Naive B cell (primary cell): ENCODE measurements at regions not wholly inside any gene's neighbourhood (a gene's known extent, or its start where the extent isn't known, plus 50 kb on each side); places are given as distances from the start of the nearest gene placed in this dataset.

ENCODE experiments used
- ATAC-seq, 2 donors: fragments of 150-1000 bp; cut with Tn5 transposase; 2 replicates each; pipeline ENCODE4 v1.10.0; 2021; ENCODE audit warnings: low read depth in 2 of 2, mild to moderate bottlenecking in 2 of 2, moderate library complexity in 2 of 2
- DNase-seq: peaks from one replicate; pipeline ENCODE4 v3.0.0; 2022
- H3K27ac Mint-ChIP-seq, 6 donors: one replicate each; pipeline ENCODE4 v1.8.0; 2020 to 2022; ENCODE audit warnings: mild to moderate bottlenecking in 6 of 6, mixed read lengths in 6 of 6, moderate library complexity in 5 of 6, inconsistent platforms in 2 of 6
- H3K27me3 Mint-ChIP-seq, 3 donors: one replicate each; pipeline ENCODE4 v1.8.0; 2021 to 2022; ENCODE audit warnings: mixed read lengths in 3 of 3, mild to moderate bottlenecking in 1 of 3
- H3K36me3 Mint-ChIP-seq, 2 donors: one replicate each; pipeline ENCODE4 v1.8.0; 2020 to 2022; ENCODE audit warnings: mixed read lengths in 2 of 2, inconsistent platforms in 1 of 2, mild to moderate bottlenecking in 1 of 2
- H3K4me1 Mint-ChIP-seq, 3 donors: one replicate each; pipeline ENCODE4 v1.8.0; 2020 to 2022; ENCODE audit warnings: mixed read lengths in 3 of 3, inconsistent platforms in 1 of 3, mild to moderate bottlenecking in 1 of 3, moderate library complexity in 1 of 3
- H3K4me3 Mint-ChIP-seq, 8 donors: one replicate each; pipeline ENCODE4 v1.8.0; 2020 to 2022; ENCODE audit warnings: mild to moderate bottlenecking in 8 of 8, mixed read lengths in 8 of 8, moderate library complexity in 8 of 8, inconsistent platforms in 2 of 8
- H3K9me3 Mint-ChIP-seq, 7 donors: one replicate each; pipeline ENCODE4 v1.8.0; 2020 to 2022; ENCODE audit warnings: mixed read lengths in 7 of 7, mild to moderate bottlenecking in 5 of 7, inconsistent platforms in 2 of 7, moderate library complexity in 1 of 7

- ATAC-seq (no peak), DNase-seq (no peak)
- Mint-ChIP-seq H3K27ac (peak overlapping the region in 2 of 6 donors; percentile 29 to 69), H3K4me3 (no peak overlapping the region), H3K4me1 (peaks cover 12 to 15% (median 15%) of the 10 kb centered on the region in 3 donors), H3K9me3 (no peaks in the 10 kb centered on the region), H3K36me3 (no peaks in the 10 kb centered on the region), H3K27me3 (no peaks in the 10 kb centered on the region)
Observed at GRCh38 chr12:107435520-107435919, 250.1 kb upstream of the PWP1 start.

- Mint-ChIP-seq H3K9me3 (no peaks in the 10 kb centered on the region), H3K4me1 (peaks cover 13 to 15% (median 15%) of the 10 kb centered on the region in 3 donors), H3K36me3 (no peaks in the 10 kb centered on the region)
Observed at GRCh38 chr12:107436376-107436775, 249.2 kb upstream of the PWP1 start.

GRCh38 chr12:107436836-107437235 is 248.8 kb upstream of the PWP1 start:
- Mint-ChIP-seq H3K27me3 (no peaks in the 10 kb centered on the region), H3K4me1 (peaks cover 13 to 15% (median 15%) of the 10 kb centered on the region in 3 donors), H3K27ac (no peak overlapping the region), H3K36me3 (no peaks in the 10 kb centered on the region), H3K4me3 (no peak overlapping the region), H3K9me3 (no peaks in the 10 kb centered on the region)
- ATAC-seq (no peak), DNase-seq (no peak)

More at GRCh38 chr12:107436376-107436775, 249.2 kb upstream of the PWP1 start:
- no peak overlapping the region for H3K27ac Mint-ChIP-seq
- H3K4me3 Mint-ChIP-seq, result no peak overlapping the region
- DNase-seq, result no peak
- ATAC-seq, result no peak
- no peaks in the 10 kb centered on the region for H3K27me3 Mint-ChIP-seq

GRCh38 chr12:107437954-107438353 is 247.6 kb upstream of the PWP1 start:
- ATAC-seq, result no peak
- peaks cover 0 to under 1% of the 10 kb centered on the region in 2 donors for H3K36me3 Mint-ChIP-seq
- no peak overlapping the region for H3K4me3 Mint-ChIP-seq
- peaks cover 13 to 15% (median 15%) of the 10 kb centered on the region in 3 donors for H3K4me1 Mint-ChIP-seq
- DNase-seq, result no peak
- H3K27me3 Mint-ChIP-seq, result no peaks in the 10 kb centered on the region
- no peaks in the 10 kb centered on the region for H3K9me3 Mint-ChIP-seq
- no peak overlapping the region for H3K27ac Mint-ChIP-seq

GRCh38 chr12:107439026-107439738 is 246.4 kb upstream of the PWP1 start:
- H3K4me3 Mint-ChIP-seq, result no peak overlapping the region
- no peak for DNase-seq
- no peaks in the 10 kb centered on the region for H3K9me3 Mint-ChIP-seq
- peak overlapping the region in 2 of 6 donors; percentile 2 to 84 for H3K27ac Mint-ChIP-seq
- no peaks in the 10 kb centered on the region for H3K27me3 Mint-ChIP-seq
- H3K36me3 Mint-ChIP-seq, result peaks cover 0 to 8% of the 10 kb centered on the region in 2 donors
- H3K4me1 Mint-ChIP-seq, result peaks cover 12 to 13% (median 13%) of the 10 kb centered on the region in 3 donors
- no peak for ATAC-seq

GRCh38 chr12:107440606-107441005 is 245.0 kb upstream of the PWP1 start:
- H3K27me3 Mint-ChIP-seq, result no peaks in the 10 kb centered on the region
- ATAC-seq (no peak), DNase-seq (no peak)
- H3K27ac Mint-ChIP-seq, result peak overlapping the region in 1 of 6 donors; percentile 54
- H3K9me3 Mint-ChIP-seq, result no peaks in the 10 kb centered on the region
- no peak overlapping the region for H3K4me3 Mint-ChIP-seq
- peaks cover 0 to 8% of the 10 kb centered on the region in 2 donors for H3K36me3 Mint-ChIP-seq
- peaks cover 0 to 7% (median 6%) of the 10 kb centered on the region in 3 donors for H3K4me1 Mint-ChIP-seq

- Mint-ChIP-seq H3K27me3 (no peaks in the 10 kb centered on the region), H3K9me3 (no peaks in the 10 kb centered on the region), H3K4me3 (peak overlapping the region in 1 of 8 donors; percentile 35), H3K36me3 (peaks cover 0 to 8% of the 10 kb centered on the region in 2 donors), H3K4me1 (peaks cover 0 to 7% (median 4%) of the 10 kb centered on the region in 3 donors), H3K27ac (peak overlapping the region in 2 of 6 donors; percentile 11 to 30)
- ATAC-seq (no peak), DNase-seq (no peak)
Observed at GRCh38 chr12:107441665-107442300, 243.8 kb upstream of the PWP1 start.

GRCh38 chr12:107442326-107442987 is 243.1 kb upstream of the PWP1 start:
- Mint-ChIP-seq H3K9me3 (no peaks in the 10 kb centered on the region), H3K36me3 (peaks cover 0 to 8% of the 10 kb centered on the region in 2 donors), H3K4me1 (peaks cover 0 to 7% (median 4%) of the 10 kb centered on the region in 3 donors), H3K27me3 (no peaks in the 10 kb centered on the region), H3K4me3 (no peak overlapping the region), H3K27ac (peak overlapping the region in 2 of 6 donors; percentile 11 to 49)
- DNase-seq, result no peak
- no peak for ATAC-seq

- H3K4me3 Mint-ChIP-seq, result no peak overlapping the region
Observed at GRCh38 chr12:107443320-107444090, 242.1 kb upstream of the PWP1 start.

GRCh38 chr12:107444771-107445170 is 240.8 kb upstream of the PWP1 start:
- H3K4me3 Mint-ChIP-seq, result no peak overlapping the region
- H3K4me1 Mint-ChIP-seq, result peaks cover 0 to 5% (median 4%) of the 10 kb centered on the region in 3 donors
- DNase-seq, result no peak
- no peaks in the 10 kb centered on the region for H3K9me3 Mint-ChIP-seq
- ATAC-seq, result no peak
- H3K27ac Mint-ChIP-seq, result peak overlapping the region in 1 of 6 donors; percentile 61
- peaks cover 0 to 8% of the 10 kb centered on the region in 2 donors for H3K36me3 Mint-ChIP-seq
- no peaks in the 10 kb centered on the region for H3K27me3 Mint-ChIP-seq

More at GRCh38 chr12:107443320-107444090, 242.1 kb upstream of the PWP1 start:
- Mint-ChIP-seq H3K4me1 (peaks cover 0 to 12% (median 4%) of the 10 kb centered on the region in 3 donors), H3K27me3 (no peaks in the 10 kb centered on the region), H3K36me3 (peaks cover 0 to 8% of the 10 kb centered on the region in 2 donors), H3K9me3 (no peaks in the 10 kb centered on the region), H3K27ac (peak overlapping the region in 1 of 6 donors; percentile 45)
- ATAC-seq, result no peak
- DNase-seq, result no peak

- Mint-ChIP-seq H3K9me3 (no peaks in the 10 kb centered on the region), H3K27me3 (peaks cover 0 to 5% (median 0%) of the 10 kb centered on the region in 3 donors), H3K4me1 (peaks cover 0 to 7% (median 5%) of the 10 kb centered on the region in 3 donors), H3K36me3 (peaks cover 0 to 8% of the 10 kb centered on the region in 2 donors), H3K27ac (peak overlapping the region in 1 of 6 donors; percentile 26), H3K4me3 (no peak overlapping the region)
- ATAC-seq (no peak), DNase-seq (no peak)
Observed at GRCh38 chr12:107446476-107446875, 239.1 kb upstream of the PWP1 start.

GRCh38 chr12:107447336-107447735 is 238.3 kb upstream of the PWP1 start:
- Mint-ChIP-seq H3K27me3 (peaks cover 0 to 10% (median 0%) of the 10 kb centered on the region in 3 donors), H3K4me3 (no peak overlapping the region), H3K9me3 (no peaks in the 10 kb centered on the region), H3K4me1 (peaks cover 0 to 7% (median 5%) of the 10 kb centered on the region in 3 donors), H3K36me3 (peaks cover 0 to 8% of the 10 kb centered on the region in 2 donors), H3K27ac (peak overlapping the region in 1 of 6 donors; percentile 63)
- no peak for DNase-seq
- ATAC-seq, result no peak

GRCh38 chr12:107448198-107448597 is 237.4 kb upstream of the PWP1 start:
- Mint-ChIP-seq H3K4me3 (no peak overlapping the region), H3K4me1 (peaks cover 0 to 7% (median 5%) of the 10 kb centered on the region in 3 donors), H3K36me3 (peaks cover 0 to 12% of the 10 kb centered on the region in 2 donors), H3K9me3 (peaks cover 0 to 6% (median 4%) of the 10 kb centered on the region in 7 donors), H3K27ac (no peak overlapping the region), H3K27me3 (peaks cover 0 to 10% (median 0%) of the 10 kb centered on the region in 3 donors)
- DNase-seq, result no peak
- no peak for ATAC-seq
